ENCODE measurements at regions not wholly inside any gene's neighbourhood (a gene's known extent, or its start where the extent isn't known, plus 50 kb on each side); places are given as distances from the start of the nearest gene placed in this dataset.
"Not testable (repeated sequence)": the region's sequence is repeated elsewhere in the genome, so short reads cannot be mapped to it uniquely, and the experiment has no call there.

GRCh38 chr14:105734241-105734640 is 207.9 kb downstream of the TMEM121 start:
- DNase-seq (ENCODE audit: low read depth in 2 of 2): not testable (repeated sequence)

- DNase-seq (ENCODE audit: low read depth in 2 of 2): not testable (repeated sequence)
Measured at GRCh38 chr14:105736331-105736730, 209.9 kb downstream of the TMEM121 start.

GRCh38 chr14:105737504-105738246 is 211.3 kb downstream of the TMEM121 start:
- DNase-seq (ENCODE audit: low read depth in 2 of 2): no peak

- no peak for DNase-seq (ENCODE audit: low read depth in 2 of 2)
Measured at GRCh38 chr14:105738638-105739037, 212.3 kb downstream of the TMEM121 start.

- no peak for DNase-seq (ENCODE audit: low read depth in 2 of 2)
Measured at GRCh38 chr14:105739331-105740102, 213.1 kb downstream of the TMEM121 start.

GRCh38 chr14:105740272-105740671 is 213.9 kb downstream of the TMEM121 start:
- DNase-seq (ENCODE audit: low read depth in 2 of 2): not testable (repeated sequence)

- not testable (repeated sequence) for DNase-seq (ENCODE audit: low read depth in 2 of 2)
Measured at GRCh38 chr14:105740961-105741360, 214.6 kb downstream of the TMEM121 start.

GRCh38 chr14:105741707-105742530 is 215.5 kb downstream of the TMEM121 start:
- DNase-seq (ENCODE audit: low read depth in 2 of 2): not testable (repeated sequence)

GRCh38 chr14:105742531-105742848 is 216.1 kb downstream of the TMEM121 start:
- no peak for DNase-seq (ENCODE audit: low read depth in 2 of 2)

- not testable (repeated sequence) for DNase-seq (ENCODE audit: low read depth in 2 of 2)
Measured at GRCh38 chr14:105742904-105743701, 216.7 kb downstream of the TMEM121 start.

GRCh38 chr14:105744213-105744787 is 217.9 kb downstream of the TMEM121 start:
- DNase-seq (ENCODE audit: low read depth in 2 of 2): not testable (repeated sequence)

GRCh38 chr14:105745433-105746123 is 219.2 kb downstream of the TMEM121 start:
- no peak for DNase-seq (ENCODE audit: low read depth in 2 of 2)

- DNase-seq (ENCODE audit: low read depth in 2 of 2): no peak
Measured at GRCh38 chr14:105746124-105746514, 219.7 kb downstream of the TMEM121 start.

- not testable (repeated sequence) for DNase-seq (ENCODE audit: low read depth in 2 of 2)
Measured at GRCh38 chr14:105746800-105747502, 220.6 kb downstream of the TMEM121 start.

- not testable (repeated sequence) for DNase-seq (ENCODE audit: low read depth in 2 of 2)
Measured at GRCh38 chr14:105747503-105748203, 221.3 kb downstream of the TMEM121 start.

GRCh38 chr14:105748204-105748578 is 221.8 kb downstream of the TMEM121 start:
- no peak for DNase-seq (ENCODE audit: low read depth in 2 of 2)

- DNase-seq (ENCODE audit: low read depth in 2 of 2): not testable (repeated sequence)
Measured at GRCh38 chr14:105748710-105749109, 222.3 kb downstream of the TMEM121 start.

- not testable (repeated sequence) for DNase-seq (ENCODE audit: low read depth in 2 of 2)
Measured at GRCh38 chr14:105749870-105750541, 223.6 kb downstream of the TMEM121 start.

Data from stimulated activated CD8-positive, alpha-beta memory T cell treated with anti-CD3 and anti-CD28 coated beads, Interleukin-7, amount 100 ng/mL, for 4 hours (primary cell).